B cell (primary cell): ENCODE measurements at regions not wholly inside any gene's neighbourhood (a gene's known extent, or its start where the extent isn't known, plus 50 kb on each side); places are given as distances from the start of the nearest gene placed in this dataset.

Source experiments
- ATAC-seq: fragments of 200-7000 bp; cut with Tn5 transposase; one replicate; pipeline ENCODE4 v1.10.0; 2021; ENCODE audit warnings: low read depth, mild to moderate bottlenecking, moderate number of reproducible peaks, moderate library complexity
- CTCF ChIA-PET: fragments of 350-600 bp; sonication (Branson Sonifier 250); formaldehyde crosslinking; loops from one replicate; lab custom pipeline; 2021; ENCODE audit warnings: antibody characterized with exemption, inconsistent platforms; lab: Charles Lee
- POLR2A ChIA-PET: fragments of 350-600 bp; sonication (Branson Sonifier 250); formaldehyde crosslinking; loops from one replicate; lab custom pipeline; 2021; ENCODE audit warnings: antibody characterized with exemption; lab: Charles Lee
- DNase-seq: peaks from one replicate; pipeline ENCODE4 v3.0.0; 2013
- H2AFZ ChIP-seq: 2 replicates; pipeline ENCODE4 v1.6.1; 2012; ENCODE audit warnings: mild to moderate bottlenecking, low read depth, low read length; ENCODE audit not compliant: insufficient read depth, poor library complexity, severe bottlenecking
- H3K27ac ChIP-seq, 2 donors: 1 replicate in 1 of 2; 2 replicates in 1 of 2; pipeline ENCODE4 v1.5.1; 2012 to 2013; ENCODE audit warnings: low read length in 2 of 2, mild to moderate bottlenecking in 2 of 2, moderate library complexity in 1 of 2
- H3K27me3 ChIP-seq, 4 experiments: fragments of 200-600 bp in 1 of 4; sonication (generic) in 1 of 4; replicated peaks in 1 of 4; 1 replicate in 2 of 4; 2 replicates in 2 of 4; pipeline versions ENCODE4 v1.6.1 to v1.7.0; 2013 to 2016; ENCODE audit warnings: low read length in 3 of 4, mild to moderate bottlenecking in 2 of 4, mixed read lengths in 1 of 4, moderate library complexity in 1 of 4; ENCODE audit not compliant: insufficient read depth in 4 of 4, control insufficient read depth in 3 of 4; ENCODE audit errors: control extremely low read depth in 1 of 4
- H3K36me3 ChIP-seq, 2 experiments: replicated peaks in 1 of 2; 1 replicate in 1 of 2; 2 replicates in 1 of 2; pipeline versions ENCODE4 v1.6.1 to v1.7.1; 2013; ENCODE audit warnings: low read length in 1 of 2; ENCODE audit not compliant: insufficient read depth in 2 of 2, control insufficient read depth in 1 of 2; ENCODE audit errors: control extremely low read depth in 1 of 2, extremely low read depth in 1 of 2
- H3K4me1 ChIP-seq, 2 donors: fragments of 200-600 bp in 1 of 2; sonication (generic) in 1 of 2; 1 replicate in 1 of 2; 2 replicates in 1 of 2; pipeline versions ENCODE4 v1.5.1 to v1.6.1; 2013 to 2017; ENCODE audit warnings: low read length in 2 of 2; ENCODE audit not compliant: control insufficient read depth in 2 of 2, insufficient read depth in 2 of 2
- H3K4me2 ChIP-seq: replicated peaks from 2 replicates; pipeline ENCODE3; 2012; ENCODE audit warnings: mild to moderate bottlenecking, low read depth, low read length; ENCODE audit not compliant: poor library complexity, severe bottlenecking
- H3K4me3 ChIP-seq, 5 experiments: fragments of 200-600 bp in 1 of 5; sonication (generic) in 1 of 5; 1 replicate in 3 of 5; 2 replicates in 2 of 5; pipeline versions ENCODE4 v1.5.1 to v1.7.0; 2011 to 2016; ENCODE audit warnings: low read length in 4 of 5, mild to moderate bottlenecking in 4 of 5, low read depth in 2 of 5, control low read depth in 1 of 5, moderate library complexity in 1 of 5; ENCODE audit not compliant: insufficient read depth in 1 of 5; ENCODE audit errors: control extremely low read depth in 1 of 5, extremely low read depth in 1 of 5
- H3K79me2 ChIP-seq: fragments of 200-600 bp; sonication (generic); one replicate; pipeline ENCODE4 v1.6.0; 2016; ENCODE audit warnings: low read length; ENCODE audit not compliant: control insufficient read depth, insufficient read depth
- H3K9ac ChIP-seq: fragments of 200-600 bp; sonication (generic); 2 replicates; pipeline ENCODE4 v1.6.1; 2017; ENCODE audit warnings: mild to moderate bottlenecking, low read length, moderate library complexity
- H3K9me3 ChIP-seq, 3 donors: one replicate each; pipeline versions ENCODE4 v1.6.1 to v1.7.1; 2013; ENCODE audit warnings: low read length in 2 of 3; ENCODE audit not compliant: control insufficient read depth in 2 of 3, insufficient read depth in 1 of 3; ENCODE audit errors: control extremely low read depth in 1 of 3
- H4K20me1 ChIP-seq: 2 replicates; pipeline ENCODE4 v1.6.0; 2012; ENCODE audit warnings: mild to moderate bottlenecking, low read length; ENCODE audit not compliant: insufficient read depth, control insufficient read depth, poor library complexity, severe bottlenecking
- H3K27ac Mint-ChIP-seq: one replicate; pipeline ENCODE4 v1.8.0; 2021; ENCODE audit warnings: mixed read lengths
- H3K27me3 Mint-ChIP-seq: one replicate; pipeline ENCODE4 v1.8.0; 2021; ENCODE audit warnings: mixed read lengths
- H3K4me1 Mint-ChIP-seq: one replicate; pipeline ENCODE4 v1.8.0; 2021; ENCODE audit warnings: mixed read lengths
- H3K4me3 Mint-ChIP-seq: one replicate; pipeline ENCODE4 v1.8.0; 2021; ENCODE audit warnings: mixed read lengths
- H3K9me3 Mint-ChIP-seq: one replicate; pipeline ENCODE4 v1.8.0; 2022; ENCODE audit warnings: mixed read lengths; ENCODE audit not compliant: insufficient read depth
- CTCF ChIP-seq: fragments of 200-600 bp; IDR thresholded peaks from one replicate; pipeline ENCODE4 v1.8.0; 2022; ENCODE audit warnings: antibody characterized with exemption, mild to moderate bottlenecking
- EZH2 ChIP-seq: IDR thresholded peaks from 2 replicates; pipeline ENCODE4 v1.6.1; 2012; ENCODE audit warnings: borderline replicate concordance, low read depth, mild to moderate bottlenecking, moderate library complexity, low read length; ENCODE audit not compliant: insufficient read depth, poor library complexity, severe bottlenecking
- WGBS: methylation state at CpG from one replicate; pipeline ENCODE4 v1.1.5; 2013; ENCODE audit warnings: missing lambda C conversion rate; ENCODE audit not compliant: insufficient coverage; 5-methylcytosine and 5-hydroxymethylcytosine counted together
- intact Hi-C: fragments of 100-400 bp; cut with micrococcal nuclease; formaldehyde crosslinking; loops from one replicate; pipeline ENCODE4 v1.10.0; 2022

DNA sequence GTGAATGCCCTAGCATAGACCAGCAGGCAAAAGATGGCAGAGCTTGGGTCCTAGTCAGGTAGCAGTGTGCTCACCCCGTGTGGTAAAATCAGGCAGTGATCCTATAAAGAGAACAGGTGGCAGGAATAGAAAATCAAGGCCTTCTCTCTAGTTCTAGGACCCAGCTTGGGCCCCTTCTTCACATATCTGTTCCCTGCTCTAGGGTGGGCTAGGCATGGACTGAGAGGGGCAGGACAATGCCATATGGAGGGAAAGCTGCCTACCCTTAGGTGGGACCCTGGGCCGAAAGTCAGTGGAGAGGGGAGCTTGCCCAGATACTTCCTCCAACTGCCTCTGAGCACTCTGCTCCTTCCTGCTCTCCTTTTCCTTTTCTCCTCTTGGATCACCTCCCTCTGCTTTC, 117.4 kb upstream of the NALF2 start:
- Mint-ChIP-seq H3K4me3 (no peak overlapping the region), H3K4me1 (no peaks in the 10 kb centered on the region), H3K27ac (no peak overlapping the region), H3K9me3 (no peaks in the 10 kb centered on the region), H3K27me3 (no peaks in the 10 kb centered on the region)
- Histone ChIP-seq H3K9ac (no peak overlapping the region), H3K4me2 (no peak overlapping the region), H3K4me3 (no peak overlapping the region), H3K4me1 (no peaks in the 10 kb centered on the region), H3K27me3 (no peaks in the 10 kb centered on the region), H3K79me2 (no peaks in the 10 kb centered on the region), H4K20me1 (no peaks in the 10 kb centered on the region), H2AFZ (no peak overlapping the region), H3K27ac (no peak overlapping the region), H3K9me3 (no peaks in the 10 kb centered on the region), H3K36me3 (no peaks in the 10 kb centered on the region)
- intact Hi-C loops, result loop anchor here (2.0 kb wide), 1 partner anchor 558 kb away; the partner anchor contains the start of gene EFNB1
- POLR2A ChIA-PET, result no interaction called here
- CTCF ChIA-PET, result interaction anchor here (0.6 to 0.9 kb wide), 2 partner anchors 559 kb away, joined by 4 read pairs; no protein-coding TSS in a partner anchor
- TF ChIP-seq EZH2 (no peak), CTCF (no peak)
- ATAC-seq, result no peak
- no CpG with 5 or more reads among the region's 2 CpGs for WGBS
- no peak for DNase-seq

DNA sequence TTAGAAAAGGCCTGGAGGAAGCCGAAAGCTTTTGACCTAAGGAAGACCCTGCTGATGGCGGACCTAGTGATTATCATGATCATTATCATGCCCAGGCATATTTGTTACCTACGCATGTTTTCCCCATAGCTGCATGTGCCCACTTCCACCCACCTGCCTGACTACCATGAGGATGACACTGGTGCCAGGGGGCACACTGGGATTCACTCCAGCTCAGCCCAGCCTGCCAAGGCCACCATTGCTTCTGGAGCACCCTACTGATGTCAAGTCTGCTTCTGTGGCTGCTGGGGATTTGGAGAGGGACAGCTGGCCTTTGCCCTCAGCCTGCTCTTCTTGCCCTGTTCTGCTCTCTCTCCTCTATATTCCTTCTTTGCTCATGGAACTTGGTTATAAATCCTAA, 124.7 kb upstream of the NALF2 start:
- Histone ChIP-seq H3K4me2 (no peak overlapping the region), H3K4me3 (no peak overlapping the region), H3K4me1 (no peaks in the 10 kb centered on the region), H3K9me3 (no peaks in the 10 kb centered on the region), H3K27ac (no peak overlapping the region), H4K20me1 (no peaks in the 10 kb centered on the region), H3K36me3 (no peaks in the 10 kb centered on the region), H3K79me2 (no peaks in the 10 kb centered on the region), H2AFZ (no peak overlapping the region), H3K9ac (no peak overlapping the region), H3K27me3 (no peaks in the 10 kb centered on the region)
- TF ChIP-seq EZH2, result no peak
- TF ChIP-seq CTCF, result no peak
- DNase-seq, result no peak
- Mint-ChIP-seq H3K4me1 (no peaks in the 10 kb centered on the region), H3K27me3 (no peaks in the 10 kb centered on the region), H3K9me3 (peaks cover 3% of the 10 kb centered on the region), H3K4me3 (no peak overlapping the region), H3K27ac (no peak overlapping the region)
- intact Hi-C loops, result no loop called here
- ChIA-PET CTCF (no interaction called here), POLR2A (no interaction called here)
- WGBS, result 100% methylated on average over 2 of the region's 3 CpGs
- no peak for ATAC-seq
